ENCODE measurements at regions not wholly inside any gene's neighbourhood (a gene's known extent, or its start where the extent isn't known, plus 50 kb on each side); places are given as distances from the start of the nearest gene placed in this dataset.

- H3K4me3 ChIP-seq (ENCODE audit: low read length), result no peak overlapping the region
- no peak overlapping the region for H3K27ac ChIP-seq (ENCODE audit: low read depth, low read length)
- H3K4me1 Mint-ChIP-seq, result no peaks in the 10 kb centered on the region
- no peaks in the 10 kb centered on the region for H3K9me3 ChIP-seq (ENCODE audit: low read length)
- no peaks in the 10 kb centered on the region for H3K9me3 Mint-ChIP-seq
- no peak overlapping the region for H3K4me3 Mint-ChIP-seq
- H3K36me3 ChIP-seq (ENCODE audit: insufficient read depth, low read length), result no peaks in the 10 kb centered on the region
- ChIA-PET CTCF (no interaction called here), POLR2A (no interaction called here)
- H3K27me3 ChIP-seq (ENCODE audit: insufficient read depth, low read length, poor library complexity, severe bottlenecking), result no peaks in the 10 kb centered on the region
- no peak for DNase-seq
- H3K27me3 Mint-ChIP-seq, result peaks cover 0 to 2% of the 10 kb centered on the region in 2 donors
- H3K4me1 ChIP-seq (ENCODE audit: insufficient read depth, low read length), result no peaks in the 10 kb centered on the region
- no peak overlapping the region for H3K27ac Mint-ChIP-seq
- H3K36me3 Mint-ChIP-seq, result no peaks in the 10 kb centered on the region
These were observed 383.3 kb upstream of the PKN2 start for GRCh38 chr1:88300752-88301263.

GRCh38 chr1:88302843-88303486 lies 381.1 kb upstream of the PKN2 start:
- no peaks in the 10 kb centered on the region for H3K36me3 Mint-ChIP-seq
- DNase-seq, result no peak
- Histone ChIP-seq H3K27me3 (ENCODE audit: insufficient read depth, low read length, poor library complexity, severe bottlenecking) (no peaks in the 10 kb centered on the region), H3K36me3 (ENCODE audit: insufficient read depth, low read length) (no peaks in the 10 kb centered on the region), H3K27ac (ENCODE audit: low read depth, low read length) (no peak overlapping the region), H3K4me1 (ENCODE audit: insufficient read depth, low read length) (no peaks in the 10 kb centered on the region), H3K4me3 (ENCODE audit: low read length) (no peak overlapping the region), H3K9me3 (ENCODE audit: low read length) (no peaks in the 10 kb centered on the region)
- H3K4me3 Mint-ChIP-seq, result no peak overlapping the region
- no peak overlapping the region for H3K27ac Mint-ChIP-seq
- no peaks in the 10 kb centered on the region for H3K9me3 Mint-ChIP-seq
- H3K4me1 Mint-ChIP-seq, result no peaks in the 10 kb centered on the region
- CTCF ChIA-PET, result no interaction called here
- POLR2A ChIA-PET, result no interaction called here
- H3K27me3 Mint-ChIP-seq, result peaks cover 0 to 2% of the 10 kb centered on the region in 2 donors

- no peaks in the 10 kb centered on the region for H3K36me3 Mint-ChIP-seq
- Histone ChIP-seq H3K4me1 (ENCODE audit: insufficient read depth, low read length) (no peaks in the 10 kb centered on the region), H3K27ac (ENCODE audit: low read depth, low read length) (no peak overlapping the region), H3K27me3 (ENCODE audit: insufficient read depth, low read length, poor library complexity, severe bottlenecking) (no peaks in the 10 kb centered on the region), H3K4me3 (ENCODE audit: low read length) (no peak overlapping the region), H3K36me3 (ENCODE audit: insufficient read depth, low read length) (no peaks in the 10 kb centered on the region), H3K9me3 (ENCODE audit: low read length) (no peaks in the 10 kb centered on the region)
- ChIA-PET CTCF (no interaction called here), POLR2A (no interaction called here)
- DNase-seq, result no peak
- no peak overlapping the region for H3K4me3 Mint-ChIP-seq
- H3K4me1 Mint-ChIP-seq, result no peaks in the 10 kb centered on the region
- H3K27ac Mint-ChIP-seq, result no peak overlapping the region
- no peaks in the 10 kb centered on the region for H3K27me3 Mint-ChIP-seq
- H3K9me3 Mint-ChIP-seq, result peaks cover 0 to 13% (median 2%) of the 10 kb centered on the region in 5 donors
These were observed 372.8 kb upstream of the PKN2 start for GRCh38 chr1:88311265-88311664.

- Histone ChIP-seq H3K27me3 (ENCODE audit: insufficient read depth, low read length, poor library complexity, severe bottlenecking) (no peaks in the 10 kb centered on the region), H3K27ac (ENCODE audit: low read depth, low read length) (no peak overlapping the region), H3K9me3 (ENCODE audit: low read length) (no peaks in the 10 kb centered on the region), H3K4me1 (ENCODE audit: insufficient read depth, low read length) (no peaks in the 10 kb centered on the region), H3K4me3 (ENCODE audit: low read length) (no peak overlapping the region), H3K36me3 (ENCODE audit: insufficient read depth, low read length) (no peaks in the 10 kb centered on the region)
- POLR2A ChIA-PET, result no interaction called here
- no peak for DNase-seq
- Mint-ChIP-seq H3K4me1 (no peaks in the 10 kb centered on the region), H3K27me3 (no peaks in the 10 kb centered on the region), H3K9me3 (peaks cover 0 to 13% (median 2%) of the 10 kb centered on the region in 5 donors), H3K4me3 (no peak overlapping the region), H3K27ac (no peak overlapping the region), H3K36me3 (no peaks in the 10 kb centered on the region)
- CTCF ChIA-PET, result no interaction called here
These were observed 372.2 kb upstream of the PKN2 start for GRCh38 chr1:88311907-88312306.

GRCh38 chr1:88317396-88317795 lies 366.7 kb upstream of the PKN2 start:
- H3K4me3 ChIP-seq (ENCODE audit: low read length), result no peak overlapping the region
- no peaks in the 10 kb centered on the region for H3K27me3 ChIP-seq (ENCODE audit: insufficient read depth, low read length, poor library complexity, severe bottlenecking)
- Mint-ChIP-seq H3K36me3 (no peaks in the 10 kb centered on the region), H3K27ac (no peak overlapping the region), H3K4me3 (no peak overlapping the region), H3K27me3 (no peaks in the 10 kb centered on the region), H3K4me1 (no peaks in the 10 kb centered on the region), H3K9me3 (peaks cover 0 to 5% (median 0%) of the 10 kb centered on the region in 5 donors)
- POLR2A ChIA-PET, result no interaction called here
- H3K36me3 ChIP-seq (ENCODE audit: insufficient read depth, low read length), result no peaks in the 10 kb centered on the region
- H3K4me1 ChIP-seq (ENCODE audit: insufficient read depth, low read length), result no peaks in the 10 kb centered on the region
- no peak overlapping the region for H3K27ac ChIP-seq (ENCODE audit: low read depth, low read length)
- H3K9me3 ChIP-seq (ENCODE audit: low read length), result no peaks in the 10 kb centered on the region
- CTCF ChIA-PET, result no interaction called here
- no peak for DNase-seq

GRCh38 chr1:88318740-88319139 lies 365.3 kb upstream of the PKN2 start:
- POLR2A ChIA-PET, result no interaction called here
- H3K27me3 Mint-ChIP-seq, result no peaks in the 10 kb centered on the region
- H3K36me3 Mint-ChIP-seq, result no peaks in the 10 kb centered on the region
- H3K4me3 Mint-ChIP-seq, result no peak overlapping the region
- no peaks in the 10 kb centered on the region for H3K27me3 ChIP-seq (ENCODE audit: insufficient read depth, low read length, poor library complexity, severe bottlenecking)
- peaks cover 0 to 5% (median 0%) of the 10 kb centered on the region in 5 donors for H3K9me3 Mint-ChIP-seq
- no peak for DNase-seq
- no peak overlapping the region for H3K27ac ChIP-seq (ENCODE audit: low read depth, low read length)
- H3K27ac Mint-ChIP-seq, result no peak overlapping the region
- no peak overlapping the region for H3K4me3 ChIP-seq (ENCODE audit: low read length)
- no peaks in the 10 kb centered on the region for H3K4me1 ChIP-seq (ENCODE audit: insufficient read depth, low read length)
- CTCF ChIA-PET, result no interaction called here
- no peaks in the 10 kb centered on the region for H3K9me3 ChIP-seq (ENCODE audit: low read length)
- H3K4me1 Mint-ChIP-seq, result no peaks in the 10 kb centered on the region
- no peaks in the 10 kb centered on the region for H3K36me3 ChIP-seq (ENCODE audit: insufficient read depth, low read length)

- no peak overlapping the region for H3K4me3 ChIP-seq (ENCODE audit: low read length)
- Mint-ChIP-seq H3K36me3 (no peaks in the 10 kb centered on the region), H3K27ac (no peak overlapping the region), H3K9me3 (no peaks in the 10 kb centered on the region), H3K27me3 (no peaks in the 10 kb centered on the region), H3K4me3 (no peak overlapping the region), H3K4me1 (no peaks in the 10 kb centered on the region)
- POLR2A ChIA-PET, result no interaction called here
- H3K4me1 ChIP-seq (ENCODE audit: insufficient read depth, low read length), result no peaks in the 10 kb centered on the region
- no peak overlapping the region for H3K27ac ChIP-seq (ENCODE audit: low read depth, low read length)
- no peaks in the 10 kb centered on the region for H3K27me3 ChIP-seq (ENCODE audit: insufficient read depth, low read length, poor library complexity, severe bottlenecking)
- no peak for DNase-seq
- no peaks in the 10 kb centered on the region for H3K36me3 ChIP-seq (ENCODE audit: insufficient read depth, low read length)
- H3K9me3 ChIP-seq (ENCODE audit: low read length), result no peaks in the 10 kb centered on the region
- CTCF ChIA-PET, result no interaction called here
These were observed 363.8 kb upstream of the PKN2 start for GRCh38 chr1:88320291-88320690.

- ChIA-PET CTCF (no interaction called here), POLR2A (no interaction called here)
- H3K27ac Mint-ChIP-seq, result no peak overlapping the region
- no peaks in the 10 kb centered on the region for H3K27me3 Mint-ChIP-seq
- H3K36me3 Mint-ChIP-seq, result no peaks in the 10 kb centered on the region
- DNase-seq, result no peak
- Histone ChIP-seq H3K36me3 (ENCODE audit: insufficient read depth, low read length) (no peaks in the 10 kb centered on the region), H3K9me3 (ENCODE audit: low read length) (no peaks in the 10 kb centered on the region), H3K27ac (ENCODE audit: low read depth, low read length) (no peak overlapping the region), H3K27me3 (ENCODE audit: insufficient read depth, low read length, poor library complexity, severe bottlenecking) (no peaks in the 10 kb centered on the region), H3K4me1 (ENCODE audit: insufficient read depth, low read length) (no peaks in the 10 kb centered on the region), H3K4me3 (ENCODE audit: low read length) (no peak overlapping the region)
- H3K4me3 Mint-ChIP-seq, result no peak overlapping the region
- H3K9me3 Mint-ChIP-seq, result no peaks in the 10 kb centered on the region
- no peaks in the 10 kb centered on the region for H3K4me1 Mint-ChIP-seq
These were observed 362.4 kb upstream of the PKN2 start for GRCh38 chr1:88321706-88322105.

GRCh38 chr1:88324899-88325298 lies 359.2 kb upstream of the PKN2 start:
- CTCF ChIA-PET, result no interaction called here
- peak overlapping the region in 1 of 8 donors; percentile 21 for H3K27ac Mint-ChIP-seq
- POLR2A ChIA-PET, result no interaction called here
- H3K36me3 ChIP-seq (ENCODE audit: insufficient read depth, low read length), result no peaks in the 10 kb centered on the region
- no peaks in the 10 kb centered on the region for H3K4me1 ChIP-seq (ENCODE audit: insufficient read depth, low read length)
- no peaks in the 10 kb centered on the region for H3K27me3 Mint-ChIP-seq
- H3K9me3 ChIP-seq (ENCODE audit: low read length), result no peaks in the 10 kb centered on the region
- peaks cover 0 to 2% (median 0%) of the 10 kb centered on the region in 5 donors for H3K9me3 Mint-ChIP-seq
- H3K4me3 Mint-ChIP-seq, result no peak overlapping the region
- no peak for DNase-seq
- no peaks in the 10 kb centered on the region for H3K4me1 Mint-ChIP-seq
- no peak overlapping the region for H3K4me3 ChIP-seq (ENCODE audit: low read length)
- no peaks in the 10 kb centered on the region for H3K27me3 ChIP-seq (ENCODE audit: insufficient read depth, low read length, poor library complexity, severe bottlenecking)
- H3K36me3 Mint-ChIP-seq, result no peaks in the 10 kb centered on the region
- H3K27ac ChIP-seq (ENCODE audit: low read depth, low read length), result no peak overlapping the region

Measured in CD8-positive, alpha-beta memory T cell (primary cell).